ENCODE measurements at regions not wholly inside any gene's neighbourhood (a gene's known extent, or its start where the extent isn't known, plus 50 kb on each side); places are given as distances from the start of the nearest gene placed in this dataset.

DNA sequence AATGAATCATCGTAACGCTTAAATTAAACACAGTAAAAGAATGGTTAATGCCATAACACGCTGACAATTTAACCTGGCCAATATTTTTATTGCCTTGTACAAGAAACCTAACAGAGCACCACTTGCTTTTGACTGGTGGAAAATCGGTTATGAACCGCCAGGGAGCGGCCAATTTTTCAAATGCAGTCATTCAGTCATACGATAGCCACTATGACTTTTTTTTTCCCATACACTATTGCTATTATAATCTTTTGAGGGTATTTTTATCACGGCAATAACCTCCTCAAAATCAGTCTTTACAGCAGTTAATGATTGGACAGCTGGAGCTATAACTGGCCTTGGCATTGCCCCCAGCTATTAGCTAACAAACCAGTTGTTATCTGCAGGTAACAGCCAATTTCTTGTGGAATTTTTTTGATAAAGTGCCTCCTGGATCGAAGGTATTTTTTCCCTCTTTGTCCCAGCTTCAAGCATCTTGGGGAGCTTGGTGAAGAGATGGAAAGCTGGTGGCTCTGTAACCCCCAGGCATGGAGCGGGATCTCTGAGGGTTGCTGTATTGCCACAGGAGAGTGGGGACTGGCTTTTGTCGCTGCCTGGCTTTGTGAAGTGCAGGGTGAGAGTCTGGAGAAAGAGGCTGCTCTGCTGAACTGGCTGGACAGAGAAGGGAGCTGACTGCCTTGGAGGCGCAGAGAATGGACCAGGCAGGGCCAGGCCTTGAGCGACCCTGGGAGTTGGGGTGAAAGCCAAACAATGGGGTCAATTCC lies 198.4 kb upstream of the ZNF536 start:
- no peak for DNase-seq

GRCh38 chr19:30174357-30174645 lies 197.9 kb upstream of the ZNF536 start:
- DNase-seq, result no peak

GRCh38 chr19:30174791-30175190 lies 197.4 kb upstream of the ZNF536 start:
- no peak for DNase-seq

DNA sequence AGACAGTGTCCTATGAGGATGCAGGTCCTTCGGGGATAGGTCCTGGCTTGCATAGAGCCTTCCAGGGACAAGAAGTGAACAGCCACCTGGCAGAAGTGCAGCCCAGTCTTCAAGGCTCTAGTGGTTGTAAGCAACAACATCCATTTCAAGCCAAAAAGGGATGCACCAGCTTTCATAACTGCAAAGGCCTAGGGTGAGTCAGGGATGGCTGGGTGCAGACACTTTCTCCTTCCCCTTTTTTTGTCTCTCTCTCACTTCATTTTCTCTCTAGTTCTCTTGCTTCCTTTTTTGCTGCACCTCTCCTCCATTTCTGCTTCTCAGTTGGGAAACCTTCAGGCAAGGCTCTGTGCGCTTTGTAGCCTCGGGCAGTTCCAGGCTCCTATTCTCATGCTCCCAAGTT lies 196.2 kb upstream of the ZNF536 start:
- no peak for DNase-seq

DNA sequence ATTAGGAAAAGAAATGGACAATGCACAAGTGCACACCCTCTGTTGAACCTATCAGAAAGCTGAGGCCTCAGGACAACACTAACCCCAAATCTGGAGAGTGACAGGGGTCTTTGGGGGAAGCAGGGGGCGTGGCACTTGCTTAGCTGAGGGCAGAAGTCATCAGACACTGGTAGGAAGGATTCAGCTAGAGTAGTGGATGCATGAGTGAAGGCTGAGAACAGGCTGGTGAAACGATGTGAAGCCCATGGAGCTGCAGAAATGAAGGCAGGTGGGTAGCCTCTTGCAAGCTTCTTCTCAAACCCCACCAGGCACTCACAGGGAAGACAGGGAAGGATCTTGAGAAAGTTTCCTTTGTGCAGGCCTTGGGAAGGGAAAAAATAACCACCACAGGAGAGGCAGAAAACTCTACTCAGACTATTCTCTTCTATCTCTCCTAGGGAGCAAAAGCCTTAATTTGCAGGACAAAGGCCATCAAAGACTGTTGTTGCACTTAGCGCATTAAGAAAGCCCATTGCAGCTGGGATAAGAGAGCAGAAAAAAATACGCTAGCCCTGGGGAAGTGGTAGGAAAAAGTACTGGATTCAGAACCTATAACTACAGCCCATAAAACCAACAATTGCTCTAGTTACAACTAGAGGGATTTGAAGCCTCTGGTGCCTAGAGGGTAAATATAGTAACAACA lies 193.3 kb upstream of the ZNF536 start:
- DNase-seq, result no peak

DNA sequence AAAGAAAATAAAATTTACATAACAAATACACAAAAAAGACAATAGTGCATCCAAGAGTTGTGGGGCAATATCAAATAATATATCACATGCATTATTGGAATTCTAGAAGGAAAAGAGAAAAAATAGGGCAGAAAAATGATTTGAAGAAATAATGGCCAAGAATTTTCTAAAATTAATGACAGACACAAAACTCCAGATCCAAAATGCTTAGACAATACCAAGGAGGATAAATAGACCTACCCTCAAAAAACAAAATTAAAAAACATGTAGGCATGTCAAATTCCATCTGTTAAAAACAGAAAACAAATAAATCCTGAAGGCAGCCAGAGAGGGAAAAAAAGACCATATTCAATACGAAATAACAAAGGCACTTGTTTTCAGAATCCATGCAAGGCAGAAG lies 191.5 kb upstream of the ZNF536 start:
- no peak for DNase-seq

DNA sequence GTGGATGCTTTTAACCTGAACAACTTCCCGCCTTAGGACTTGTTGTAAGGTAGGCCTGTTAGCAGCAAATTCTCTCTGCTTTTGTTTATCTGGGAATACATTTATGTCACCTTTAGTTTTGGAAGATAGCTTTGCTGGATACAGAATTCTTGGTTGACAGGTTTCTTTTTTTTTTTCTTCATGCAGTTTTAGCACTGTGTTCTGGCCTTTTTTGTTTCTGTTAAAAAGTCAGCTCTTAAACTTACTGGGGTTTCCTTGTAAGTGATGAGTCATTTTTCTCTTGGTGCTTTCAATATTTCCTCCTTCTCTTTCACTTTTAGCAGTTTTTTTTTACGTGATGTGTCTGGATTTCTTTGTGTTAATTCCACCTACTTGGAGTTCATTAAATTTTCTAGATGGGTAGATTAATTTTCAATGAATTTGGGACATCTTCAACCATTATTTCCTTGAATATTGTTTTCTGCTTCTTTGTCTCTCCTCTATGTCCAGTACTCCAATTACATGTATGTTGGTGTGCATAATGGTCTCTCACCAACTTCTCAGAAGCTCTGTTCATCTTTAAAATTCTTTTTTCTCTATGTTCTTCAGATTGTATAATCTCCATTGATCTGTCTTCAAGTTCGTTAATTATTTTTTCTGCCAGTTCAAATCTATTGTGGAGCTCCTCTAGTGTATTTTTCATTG lies 188.2 kb upstream of the ZNF536 start:
- DNase-seq, result no peak

GRCh38 chr19:30202060-30202600 lies 170.1 kb upstream of the ZNF536 start:
- DNase-seq, result no peak

DNA sequence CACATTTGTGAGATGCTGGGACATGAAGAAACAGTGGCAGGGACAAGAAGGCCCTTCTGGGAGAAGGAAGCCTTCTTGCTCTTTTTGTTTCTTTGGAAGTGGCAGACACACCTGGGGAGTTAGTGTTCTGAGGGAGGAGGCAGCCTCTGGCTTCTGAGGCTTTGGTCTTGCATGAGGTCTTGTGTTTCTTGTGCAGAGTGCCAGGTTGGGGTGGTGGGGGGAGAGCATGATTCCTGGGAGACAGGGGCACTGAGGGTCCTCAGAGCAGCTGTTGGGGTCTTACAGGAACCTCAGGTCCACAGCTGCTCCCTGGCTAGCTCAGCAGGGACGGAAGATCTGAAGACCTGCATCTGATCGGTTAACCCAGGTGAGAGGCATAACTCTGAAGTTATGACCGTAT lies 167.5 kb upstream of the ZNF536 start:
- no peak for DNase-seq

DNA sequence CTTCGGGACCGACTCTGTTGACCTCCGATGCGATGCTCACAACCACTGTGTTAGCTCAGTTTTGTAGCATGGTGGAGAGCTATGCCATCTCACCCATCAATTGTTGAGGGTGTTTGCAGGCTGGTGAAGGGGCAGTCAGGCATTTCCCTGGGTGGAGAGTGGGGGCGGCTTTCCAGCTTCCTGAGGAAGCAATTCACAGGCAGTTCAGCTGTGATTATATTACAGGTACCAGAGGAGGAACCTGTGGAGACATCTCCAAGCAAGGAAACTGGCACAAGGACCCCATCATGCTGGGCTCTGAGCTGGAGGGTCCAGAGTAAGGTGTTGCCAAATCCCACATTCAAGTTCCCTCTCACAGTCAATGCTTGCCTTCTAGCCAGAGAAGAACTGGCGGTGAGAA lies 166.0 kb upstream of the ZNF536 start:
- no peak for DNase-seq

DNA sequence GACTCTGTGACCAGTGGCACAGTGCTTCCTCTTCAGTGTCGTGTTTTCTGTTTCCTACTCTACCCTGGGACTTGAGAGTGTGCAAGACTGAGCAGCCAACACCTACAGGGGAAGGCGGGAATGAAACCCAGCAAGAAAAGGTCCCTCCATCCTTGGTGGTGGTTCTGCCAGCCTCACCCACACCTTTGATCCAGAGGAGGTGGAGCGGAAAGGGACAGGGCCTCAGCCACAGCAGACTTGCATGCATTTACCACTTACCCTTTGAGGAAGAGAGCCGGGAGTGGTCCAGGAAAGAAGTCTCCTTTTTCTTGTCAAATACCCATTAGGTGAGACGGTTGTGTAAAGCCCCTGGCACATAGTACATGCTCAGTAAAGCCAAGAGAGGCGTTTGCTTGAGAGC lies 164.8 kb upstream of the ZNF536 start:
- DNase-seq, result no peak

DNA sequence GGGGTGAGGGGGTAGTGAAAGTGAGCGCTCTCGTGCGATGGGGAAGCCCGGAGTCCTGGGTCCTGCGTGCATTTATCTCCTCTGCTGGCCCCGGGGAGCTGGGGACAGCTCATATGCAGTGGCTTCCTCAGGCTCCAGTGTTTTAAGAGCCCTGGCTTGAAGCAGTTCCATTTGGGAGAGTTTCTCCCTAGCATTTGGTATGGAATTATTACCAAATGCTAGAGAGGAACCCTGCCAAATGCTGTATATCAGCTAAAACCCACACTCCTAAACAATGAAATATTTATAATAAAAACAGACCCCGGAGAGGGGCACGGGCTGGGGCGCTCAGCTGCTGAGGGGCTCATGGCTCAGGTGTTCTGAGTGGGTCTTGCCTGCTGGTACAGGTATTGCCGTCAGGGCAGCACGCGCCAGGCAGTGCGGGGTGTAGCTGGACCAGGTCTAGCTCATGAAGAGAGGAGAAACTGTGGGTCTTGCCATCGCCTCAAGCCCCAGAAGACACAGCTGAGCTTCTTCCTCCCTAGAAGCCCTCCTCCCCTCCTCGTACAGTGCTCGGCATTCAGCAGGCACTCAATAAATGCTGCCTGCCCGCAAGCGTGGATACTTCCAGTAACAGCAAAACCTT lies 163.6 kb upstream of the ZNF536 start:
- no peak for DNase-seq

DNA sequence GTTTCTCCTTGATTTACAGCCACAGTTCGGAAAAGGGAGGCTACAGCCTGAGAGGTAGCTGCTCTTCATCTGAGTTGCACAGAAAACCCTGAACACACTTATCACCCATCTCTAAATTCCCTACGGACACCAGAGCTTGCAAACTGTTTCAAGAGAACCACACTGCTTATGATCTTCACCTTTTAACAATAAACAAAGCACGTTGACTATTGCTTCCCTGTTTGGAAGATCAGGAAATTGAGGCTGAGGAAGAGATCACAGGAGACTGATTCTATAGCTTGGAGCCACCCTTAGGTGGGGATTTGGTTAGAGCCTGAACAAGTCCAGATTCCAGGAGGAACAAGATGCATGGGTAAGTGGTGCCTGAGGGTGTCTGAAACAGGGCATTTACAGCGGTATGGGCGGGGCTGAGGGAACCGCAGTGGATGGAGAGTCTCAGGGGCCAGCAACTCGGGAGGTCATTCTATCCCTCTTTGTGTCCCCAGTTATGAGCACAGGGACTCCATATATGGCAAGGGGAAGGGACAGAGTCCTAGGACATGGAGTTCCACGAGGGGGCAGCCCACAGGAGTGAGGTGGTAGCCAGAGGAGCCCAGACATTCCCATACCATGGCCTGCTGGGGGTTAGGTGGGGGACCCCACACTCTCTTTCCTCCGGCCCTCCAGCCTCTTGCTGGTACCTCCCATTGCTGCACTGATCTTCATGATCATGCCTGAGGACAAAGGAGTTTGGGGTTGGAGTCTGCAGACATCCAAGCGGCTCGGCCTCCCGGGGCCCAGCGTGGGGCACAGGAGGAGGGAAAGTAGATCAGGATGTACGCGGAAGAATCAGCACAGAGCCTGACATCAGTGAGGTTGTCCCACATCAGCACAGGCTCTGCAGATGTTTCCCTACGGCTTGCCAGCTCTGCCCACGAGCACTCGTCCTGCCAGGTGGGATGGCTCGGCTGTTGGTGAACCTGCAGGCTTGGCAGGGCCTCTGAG lies 162.3 kb upstream of the ZNF536 start:
- DNase-seq, result no peak

DNA sequence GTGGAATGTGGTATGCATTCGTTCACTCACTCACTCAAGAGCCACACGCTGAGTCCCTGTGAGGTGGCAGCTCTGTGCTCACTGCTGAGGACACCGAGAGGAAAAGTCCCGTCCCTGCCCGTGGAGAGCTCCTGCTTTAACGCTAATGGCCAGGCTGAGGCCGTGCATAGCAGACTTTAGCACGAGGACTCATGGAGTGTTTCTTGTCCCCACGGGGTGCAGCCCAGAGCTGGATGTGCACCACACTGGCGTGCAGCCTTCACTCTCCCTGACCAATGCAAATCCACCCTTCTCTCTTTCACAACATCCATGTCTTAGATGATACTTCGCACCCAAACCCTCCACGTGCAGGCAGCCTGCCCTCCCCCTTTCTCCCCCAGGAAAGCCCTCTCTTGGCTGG lies 159.6 kb upstream of the ZNF536 start:
- DNase-seq, result no peak

DNA sequence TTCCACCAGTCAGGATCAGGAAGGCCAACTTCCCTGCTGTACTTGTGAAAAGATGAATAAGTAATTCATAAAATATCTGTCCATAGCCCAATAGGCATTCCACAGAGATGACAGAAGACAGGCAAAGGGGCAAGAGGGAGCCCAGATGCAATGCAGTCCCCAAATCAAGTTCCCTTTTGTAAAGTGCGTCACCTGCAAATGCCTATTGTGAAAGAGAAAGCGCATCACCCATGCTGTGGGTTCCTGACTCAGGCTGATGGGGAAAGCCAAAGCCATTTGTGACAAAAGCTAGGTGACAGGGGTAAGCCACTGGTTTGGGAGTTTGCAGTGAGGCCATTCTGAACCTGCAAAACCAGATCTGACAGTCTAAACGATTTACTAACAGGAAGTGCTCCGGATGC lies 157.5 kb upstream of the ZNF536 start:
- peak; percentile 27 for DNase-seq

DNA sequence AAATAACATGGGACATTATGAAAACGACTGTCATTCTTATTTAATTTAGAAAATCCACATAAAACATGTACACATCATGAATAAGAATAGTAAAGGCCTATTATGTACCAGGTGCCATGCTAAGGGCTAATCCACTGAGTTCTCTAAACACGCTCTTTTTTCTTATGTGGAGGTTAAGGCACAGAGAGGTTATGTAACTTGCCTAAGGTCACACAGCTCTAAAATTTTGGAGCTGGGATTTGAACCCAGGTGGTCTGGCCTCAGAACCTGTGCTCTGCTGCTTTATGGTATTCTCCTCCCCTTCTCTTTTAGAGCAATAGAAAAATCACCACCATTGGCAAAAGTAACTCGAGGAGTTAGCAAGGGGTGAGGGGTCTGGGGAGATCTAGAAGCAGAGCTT lies 156.9 kb upstream of the ZNF536 start:
- no peak for DNase-seq

- no peak for DNase-seq
Observed at GRCh38 chr19:30216453-30216852, 155.7 kb upstream of the ZNF536 start.

GRCh38 chr19:30217461-30217860 lies 154.7 kb upstream of the ZNF536 start:
- no peak for DNase-seq

GRCh38 chr19:30219702-30220101 lies 152.5 kb upstream of the ZNF536 start:
- no peak for DNase-seq

DNA sequence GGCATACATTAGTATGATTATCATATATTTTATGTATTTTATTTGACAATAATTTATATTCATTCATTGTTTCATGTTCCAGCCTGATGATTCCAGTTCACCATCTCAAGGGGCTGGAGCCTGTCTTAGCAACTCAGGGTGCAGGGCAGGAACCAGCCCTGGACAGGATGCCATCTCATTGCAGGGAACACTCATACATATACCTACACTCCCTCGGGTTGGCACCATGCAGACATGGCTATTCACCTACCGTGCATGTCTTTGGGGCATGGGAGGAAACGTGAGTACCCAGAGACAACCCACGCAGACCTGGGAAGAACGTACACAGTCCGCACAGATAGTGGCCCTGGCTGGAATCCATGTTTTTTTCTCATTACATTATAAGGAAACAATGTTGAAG lies 151.0 kb upstream of the ZNF536 start:
- no peak for DNase-seq

DNA sequence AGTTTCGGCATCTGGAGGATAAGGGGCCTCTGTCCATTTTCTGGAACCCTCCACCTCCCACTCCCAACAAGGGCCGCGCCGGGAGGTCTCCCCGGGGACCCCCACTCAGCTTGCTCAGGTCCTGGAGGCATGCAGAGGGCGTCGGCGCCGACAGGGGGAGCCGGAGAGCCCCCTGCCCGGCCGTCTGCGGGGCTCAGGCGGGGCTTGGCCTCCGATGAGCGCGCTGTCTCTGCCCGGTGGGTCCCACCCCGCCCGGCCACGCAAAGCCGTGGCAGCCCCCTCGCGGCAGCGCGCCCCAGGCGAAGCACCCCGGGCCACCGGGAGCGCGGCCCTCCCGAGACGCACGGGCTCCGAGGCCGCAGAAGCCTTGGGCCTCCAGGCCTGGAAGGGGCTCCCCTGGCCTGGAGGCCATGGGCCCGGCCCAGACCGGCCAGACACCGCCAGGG lies 149.7 kb upstream of the ZNF536 start:
- peak; percentile 28 for DNase-seq
